EH (cell line): ENCODE measurements at regions not wholly inside any gene's neighbourhood (a gene's known extent, or its start where the extent isn't known, plus 50 kb on each side); places are given as distances from the start of the nearest gene placed in this dataset.

Experiments
- DNase-seq: peaks from one replicate; pipeline ENCODE4 v3.0.0-alpha.2; 2015; ENCODE audit warnings: low read depth

- DNase-seq = no peak
These were observed 55.8 kb upstream of the NBEA start for GRCh38 chr13:34886121-34886875.

- DNase-seq = no peak
These were observed 55.1 kb upstream of the NBEA start for GRCh38 chr13:34886987-34887386.
